Spleen (tissue), 7 donors: ENCODE measurements at regions not wholly inside any gene's neighbourhood (a gene's known extent, or its start where the extent isn't known, plus 50 kb on each side); places are given as distances from the start of the nearest gene placed in this dataset.

Experiments
- CTCF ChIP-seq, 11 experiments: fragments of 200-600 bp in 7 of 11; fragments of 450-650 bp in 4 of 11; sonication (generic) in 4 of 11; IDR thresholded peaks in 8 of 11; conservative IDR thresholded peaks in 3 of 11; 1 replicate in 7 of 11; 2 replicates in 4 of 11; pipeline versions ENCODE4 v1.4.0 to v1.8.0; 2016 to 2021; ENCODE audit warnings: antibody characterized with exemption in 11 of 11, inconsistent platforms in 4 of 11, mild to moderate bottlenecking in 1 of 11
- POLR2A ChIP-seq, 3 donors: fragments of 450-650 bp; IDR thresholded peaks; one replicate each; pipeline ENCODE4 v1.5.1; 2017; ENCODE audit warnings: antibody characterized with exemption in 3 of 3, mild to moderate bottlenecking in 1 of 3
- donor health status: DM: no; HTN: no; CAD: no; lungs with moderate emphysema.
- donor health status: DM: no; HTN: no; CAD: no.
- donor health status: DM: no; HTN: no; CAD: no.

GRCh38 chr2:184030245-184030644 is 568.1 kb upstream of the ZNF804A start:
- TF ChIP-seq CTCF (IDR thresholded peaks at IDR 0.05 in 8 of 11, conservative IDR thresholded peaks at IDR 0.05 in 3 of 11) (no peak), POLR2A (IDR thresholded peaks at IDR 0.05) (no peak)
